Esophagus muscularis mucosa (tissue), 4 donors: ENCODE measurements at regions not wholly inside any gene's neighbourhood (a gene's known extent, or its start where the extent isn't known, plus 50 kb on each side); places are given as distances from the start of the nearest gene placed in this dataset.

ENCODE experiments used
- DNase-seq: peaks from one replicate; pipeline ENCODE4 v3.0.0-alpha.2; 2017; ENCODE audit errors: extremely low spot score
- H3K27ac ChIP-seq, 4 donors: fragments of 200-600 bp; sonication (generic); replicated peaks in 1 of 4; 1 replicate in 3 of 4; 2 replicates in 1 of 4; pipeline ENCODE4 v1.5.1; 2016 to 2019; ENCODE audit warnings: mild to moderate bottlenecking in 1 of 4
- H3K27me3 ChIP-seq, 4 donors: fragments of 200-600 bp; sonication (generic); one replicate each; pipeline versions ENCODE4 v1.5.1 to v1.6.0; 2016 to 2019
- H3K36me3 ChIP-seq, 4 donors: fragments of 200-600 bp; sonication (generic); one replicate each; pipeline ENCODE4 v1.5.1; 2016 to 2019
- H3K4me1 ChIP-seq, 4 donors: fragments of 200-600 bp; sonication (generic); one replicate each; pipeline ENCODE4 v1.5.1; 2016 to 2019
- H3K4me3 ChIP-seq, 4 donors: fragments of 200-600 bp; sonication (generic); 1 replicate in 2 of 4; 2 replicates in 2 of 4; pipeline ENCODE4 v1.5.1; 2016 to 2019; ENCODE audit warnings: mild to moderate bottlenecking in 4 of 4, moderate library complexity in 1 of 4
- H3K9me3 ChIP-seq, 4 donors: fragments of 200-600 bp; sonication (generic); 1 replicate in 3 of 4; 2 replicates in 1 of 4; pipeline ENCODE4 v1.5.1; 2016 to 2019
- EP300 ChIP-seq: sonication (generic); formaldehyde crosslinking; IDR thresholded peaks from one replicate; pipeline ENCODE4 v1.6.1; 2017; ENCODE audit warnings: antibody characterized with exemption
- POLR2A ChIP-seq: fragments of 450-650 bp; IDR thresholded peaks from one replicate; pipeline ENCODE4 v1.6.1; 2017; ENCODE audit warnings: antibody characterized with exemption, moderate library complexity, mild to moderate bottlenecking, low read depth
- POLR2AphosphoS5 ChIP-seq, 2 donors: sonication (generic); formaldehyde crosslinking; IDR thresholded peaks; one replicate each; pipeline ENCODE4 v1.6.1; 2017; ENCODE audit warnings: antibody characterized with exemption in 2 of 2
- WGBS: methylation state at CpG from one replicate; pipeline ENCODE4 v1.1.5; 2018; 5-methylcytosine and 5-hydroxymethylcytosine counted together
- intact Hi-C: fragments of 100-400 bp; cut with DNase I; formaldehyde crosslinking; loops from one replicate; pipeline ENCODE4 v1.15.1; 2023
- TF ChIP-seq, protein P1 (sequence below), 3 experiments: fragments of 200-600 bp in 2 of 3; fragments of 450-650 bp in 1 of 3; sonication (generic) in 2 of 3; IDR thresholded peaks; one replicate each; pipeline ENCODE4 v1.5.1; 2017 to 2019; ENCODE audit warnings: antibody characterized with exemption in 3 of 3, mild to moderate bottlenecking in 2 of 3, moderate library complexity in 1 of 3

DNA sequence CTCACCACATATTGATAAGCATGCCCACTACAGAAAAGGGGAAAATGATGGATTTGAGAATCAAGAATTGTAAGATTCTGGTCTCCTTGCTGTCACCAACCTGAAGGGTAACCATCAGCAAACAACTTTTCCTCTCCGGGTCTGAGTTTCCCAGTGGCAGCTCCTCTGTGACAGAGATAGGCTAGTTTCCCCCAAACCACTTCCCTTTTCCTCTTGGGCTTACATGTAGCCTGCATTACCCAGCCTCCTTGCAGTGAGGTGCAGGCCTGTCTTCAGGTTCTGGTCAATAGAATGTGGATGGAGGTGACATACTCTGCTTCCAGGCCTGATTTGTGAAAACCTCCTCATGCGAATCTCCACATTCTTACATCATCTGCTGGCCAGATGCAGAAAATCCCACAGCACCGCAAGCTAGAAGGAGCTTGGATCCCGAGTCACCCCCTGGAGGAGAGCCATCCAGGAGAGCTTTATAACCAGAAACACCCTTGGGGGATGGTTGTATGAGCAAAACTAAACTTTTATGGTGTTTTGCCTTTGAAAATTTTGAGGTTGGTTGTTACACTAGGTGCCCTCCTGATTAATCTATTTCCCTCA lies 206.1 kb downstream of the RGS3 start:
- 80% methylated on average over 4 of the region's 4 CpGs for WGBS
- no peak for TF ChIP-seq POLR2A
- TF ChIP-seq POLR2AphosphoS5 (IDR thresholded peaks at IDR 0.05), result no peak
- TF ChIP-seq, protein P1, sequence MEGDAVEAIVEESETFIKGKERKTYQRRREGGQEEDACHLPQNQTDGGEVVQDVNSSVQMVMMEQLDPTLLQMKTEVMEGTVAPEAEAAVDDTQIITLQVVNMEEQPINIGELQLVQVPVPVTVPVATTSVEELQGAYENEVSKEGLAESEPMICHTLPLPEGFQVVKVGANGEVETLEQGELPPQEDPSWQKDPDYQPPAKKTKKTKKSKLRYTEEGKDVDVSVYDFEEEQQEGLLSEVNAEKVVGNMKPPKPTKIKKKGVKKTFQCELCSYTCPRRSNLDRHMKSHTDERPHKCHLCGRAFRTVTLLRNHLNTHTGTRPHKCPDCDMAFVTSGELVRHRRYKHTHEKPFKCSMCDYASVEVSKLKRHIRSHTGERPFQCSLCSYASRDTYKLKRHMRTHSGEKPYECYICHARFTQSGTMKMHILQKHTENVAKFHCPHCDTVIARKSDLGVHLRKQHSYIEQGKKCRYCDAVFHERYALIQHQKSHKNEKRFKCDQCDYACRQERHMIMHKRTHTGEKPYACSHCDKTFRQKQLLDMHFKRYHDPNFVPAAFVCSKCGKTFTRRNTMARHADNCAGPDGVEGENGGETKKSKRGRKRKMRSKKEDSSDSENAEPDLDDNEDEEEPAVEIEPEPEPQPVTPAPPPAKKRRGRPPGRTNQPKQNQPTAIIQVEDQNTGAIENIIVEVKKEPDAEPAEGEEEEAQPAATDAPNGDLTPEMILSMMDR (IDR thresholded peaks at IDR 0.05), result no peak
- no peak for TF ChIP-seq EP300
- Histone ChIP-seq H3K4me3 (no peak overlapping the region), H3K27ac (no peak overlapping the region), H3K36me3 (no peaks in the 10 kb centered on the region), H3K27me3 (peaks cover 0 to 13% (median 0%) of the 10 kb centered on the region in 4 donors), H3K9me3 (no peaks in the 10 kb centered on the region), H3K4me1 (no peaks in the 10 kb centered on the region)
- DNase-seq, result no peak
- intact Hi-C loops, result no loop called here

DNA sequence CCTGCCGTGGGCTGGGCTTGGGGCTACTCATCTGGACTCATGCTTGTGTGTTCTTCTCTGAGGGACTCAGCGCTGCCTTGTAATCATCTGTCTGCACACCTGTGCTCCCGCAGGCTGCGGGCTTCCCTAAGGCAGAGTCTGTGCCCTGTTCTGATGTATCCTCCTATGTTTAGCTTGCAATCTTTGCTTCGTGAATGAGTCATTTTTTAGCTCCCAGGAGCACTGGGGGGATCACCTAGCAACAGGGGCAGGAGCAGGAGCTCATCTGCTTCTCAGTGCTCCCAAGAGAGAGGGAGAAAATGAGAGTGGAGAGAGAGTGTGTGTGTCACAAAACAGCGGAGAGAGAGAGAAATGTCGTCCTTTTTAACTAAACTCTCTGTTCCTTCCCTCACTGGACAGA lies 202.4 kb upstream of the ZNF618 start:
- TF ChIP-seq, protein P1 (IDR thresholded peaks at IDR 0.05), result no peak
- TF ChIP-seq POLR2AphosphoS5 (IDR thresholded peaks at IDR 0.05), result no peak
- TF ChIP-seq EP300, result no peak
- no peak for TF ChIP-seq POLR2A
- no peak overlapping the region for H3K27ac ChIP-seq
- no peaks in the 10 kb centered on the region for H3K9me3 ChIP-seq
- no peak for DNase-seq
- no peaks in the 10 kb centered on the region for H3K36me3 ChIP-seq
- 73% methylated on average over 7 of the region's 7 CpGs for WGBS
- peaks cover 0 to 35% (median 0%) of the 10 kb centered on the region in 4 donors for H3K27me3 ChIP-seq
- peaks cover 0 to 8% (median 6%) of the 10 kb centered on the region in 4 donors for H3K4me1 ChIP-seq
- intact Hi-C loops, result no loop called here
- H3K4me3 ChIP-seq, result no peak overlapping the region

DNA sequence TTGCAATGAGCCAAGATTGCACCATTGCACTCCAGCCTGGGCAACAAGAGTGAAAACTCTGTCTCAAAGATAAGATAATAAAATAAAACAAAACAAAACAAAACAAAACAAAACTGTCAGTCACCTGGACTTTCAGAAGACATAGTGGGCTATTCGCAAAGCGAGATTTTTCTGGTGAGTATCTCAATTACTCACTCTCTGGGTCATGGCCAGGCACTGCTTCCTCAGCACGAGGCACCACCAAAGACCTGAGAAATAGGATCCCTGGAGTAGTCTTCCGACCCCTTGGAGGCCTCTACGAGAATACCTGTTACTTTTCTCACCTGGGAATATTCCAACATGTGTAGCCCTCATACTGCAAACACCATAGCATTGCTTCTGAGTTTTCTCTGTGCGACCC lies 201.7 kb upstream of the ZNF618 start:
- H3K9me3 ChIP-seq, result no peaks in the 10 kb centered on the region
- intact Hi-C loops, result no loop called here
- no peak for DNase-seq
- H3K36me3 ChIP-seq, result no peaks in the 10 kb centered on the region
- H3K4me3 ChIP-seq, result no peak overlapping the region
- peaks cover 0 to 35% (median 0%) of the 10 kb centered on the region in 4 donors for H3K27me3 ChIP-seq
- H3K4me1 ChIP-seq, result peaks cover 0 to 8% (median 6%) of the 10 kb centered on the region in 4 donors
- no peak overlapping the region for H3K27ac ChIP-seq
- TF ChIP-seq POLR2A (no peak), EP300 (no peak), POLR2AphosphoS5 (IDR thresholded peaks at IDR 0.05) (no peak)
- TF ChIP-seq, protein P1 (IDR thresholded peaks at IDR 0.05), result no peak
- 74% methylated on average over 6 of the region's 6 CpGs for WGBS

DNA sequence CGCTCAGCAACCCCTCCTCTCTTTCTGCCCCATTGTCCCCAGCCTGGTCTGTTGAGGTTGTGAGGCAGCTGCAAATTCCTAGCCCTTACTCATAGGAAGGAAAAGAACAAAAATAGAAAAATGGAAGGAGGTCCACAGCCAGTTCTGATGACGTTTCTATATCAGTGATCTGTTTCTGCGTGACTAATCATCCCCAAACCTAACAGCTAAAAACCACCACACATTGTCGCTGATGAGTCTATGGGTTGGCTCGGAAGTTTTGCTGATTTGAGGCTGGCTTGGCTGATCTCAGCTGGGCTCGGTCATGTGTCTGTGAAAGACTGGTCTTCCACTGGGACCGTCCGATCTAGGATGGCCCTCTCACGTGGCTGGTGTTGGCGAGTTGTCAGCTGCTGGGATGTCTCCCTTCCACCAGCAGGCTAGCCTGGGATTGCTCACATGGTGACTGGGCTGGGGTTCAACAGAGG lies 200.6 kb upstream of the ZNF618 start:
- WGBS, result 51% methylated on average over 10 of the region's 10 CpGs
- Histone ChIP-seq H3K27me3 (peaks cover 0 to 35% (median 0%) of the 10 kb centered on the region in 4 donors), H3K9me3 (no peaks in the 10 kb centered on the region), H3K27ac (no peak overlapping the region), H3K4me3 (no peak overlapping the region), H3K4me1 (peaks cover 0 to 8% (median 6%) of the 10 kb centered on the region in 4 donors), H3K36me3 (no peaks in the 10 kb centered on the region)
- DNase-seq, result no peak
- no peak for TF ChIP-seq EP300
- TF ChIP-seq POLR2AphosphoS5 (IDR thresholded peaks at IDR 0.05), result peak in 1 of 2 donors; percentile 9
- intact Hi-C loops, result no loop called here

DNA sequence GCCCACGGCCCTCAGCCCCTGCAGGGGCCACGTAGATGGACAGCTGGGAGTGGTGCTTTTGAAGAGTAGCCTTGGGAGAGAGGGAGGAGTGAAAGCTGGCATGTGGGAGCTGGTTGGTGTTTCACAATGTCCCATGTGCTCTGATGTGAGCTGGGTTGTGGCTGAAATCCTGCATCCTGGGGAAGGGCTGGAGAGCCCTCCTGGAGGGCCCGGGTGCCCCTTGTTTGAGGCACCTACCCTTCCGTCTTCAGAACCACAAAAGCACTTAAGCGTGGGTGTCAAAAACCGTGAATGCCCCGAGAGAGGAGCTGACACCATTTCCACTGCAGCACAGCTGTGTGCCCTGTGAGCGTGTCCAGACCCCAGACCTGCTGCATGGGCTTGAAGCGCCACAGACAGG lies 199.1 kb upstream of the ZNF618 start:
- Histone ChIP-seq H3K9me3 (no peaks in the 10 kb centered on the region), H3K36me3 (no peaks in the 10 kb centered on the region), H3K4me1 (peaks cover 0 to 8% (median 6%) of the 10 kb centered on the region in 4 donors), H3K4me3 (no peak overlapping the region), H3K27me3 (peaks cover 0 to 35% (median 0%) of the 10 kb centered on the region in 4 donors), H3K27ac (no peak overlapping the region)
- 70% methylated on average over 7 of the region's 9 CpGs for WGBS
- no peak for TF ChIP-seq POLR2AphosphoS5 (IDR thresholded peaks at IDR 0.05)
- TF ChIP-seq, protein P1 (IDR thresholded peaks at IDR 0.05), result no peak
- intact Hi-C loops, result no loop called here
- DNase-seq, result no peak
